ENCODE measurements at regions not wholly inside any gene's neighbourhood (a gene's known extent, or its start where the extent isn't known, plus 50 kb on each side); places are given as distances from the start of the nearest gene placed in this dataset.
"Not testable (repeated sequence)": the region's sequence is repeated elsewhere in the genome, so short reads cannot be mapped to it uniquely, and the experiment has no call there.

GRCh38 chr12:9364224-9365176 is 156.3 kb upstream of the PZP start:
- TF ChIP-seq POLR2A (IDR thresholded peaks at IDR 0.05; ENCODE audit: low read length), result no peak
- TF ChIP-seq GATA1 (IDR thresholded peaks at IDR 0.05; ENCODE audit: low read depth, low read length), result no peak
- DNase-seq, result no peak

GRCh38 chr12:9363145-9363544 is 154.9 kb upstream of the PZP start:
- TF ChIP-seq POLR2A (IDR thresholded peaks at IDR 0.05; ENCODE audit: low read length), result no peak
- TF ChIP-seq GATA1 (IDR thresholded peaks at IDR 0.05; ENCODE audit: low read depth, low read length), result no peak
- DNase-seq, result no peak

- DNase-seq, result no peak
Measured at GRCh38 chr12:9361879-9362326, 153.7 kb upstream of the PZP start.

GRCh38 chr12:9354009-9354754 is 146.0 kb upstream of the PZP start:
- not testable (repeated sequence) for DNase-seq

More at GRCh38 chr12:9361879-9362326, 153.7 kb upstream of the PZP start:
- TF ChIP-seq GATA1 (IDR thresholded peaks at IDR 0.05; ENCODE audit: low read depth, low read length), result no peak
- no peak for TF ChIP-seq POLR2A (IDR thresholded peaks at IDR 0.05; ENCODE audit: low read length)

GRCh38 chr12:9351136-9351535 is 142.9 kb upstream of the PZP start:
- TF ChIP-seq GATA1 (IDR thresholded peaks at IDR 0.05; ENCODE audit: low read depth, low read length), result no peak
- no peak for TF ChIP-seq POLR2A (IDR thresholded peaks at IDR 0.05; ENCODE audit: low read length)
- no peak for DNase-seq

- DNase-seq, result no peak
- no peak for TF ChIP-seq POLR2A (IDR thresholded peaks at IDR 0.05; ENCODE audit: low read length)
- TF ChIP-seq GATA1 (IDR thresholded peaks at IDR 0.05; ENCODE audit: low read depth, low read length), result no peak
Measured at GRCh38 chr12:9349888-9350885, 142.0 kb upstream of the PZP start.

- TF ChIP-seq POLR2A (IDR thresholded peaks at IDR 0.05; ENCODE audit: low read length) (no peak), GATA1 (IDR thresholded peaks at IDR 0.05; ENCODE audit: low read depth, low read length) (no peak)
- DNase-seq, result no peak
Measured at GRCh38 chr12:9348906-9349518, 140.8 kb upstream of the PZP start.

GRCh38 chr12:9347328-9348127 is 139.3 kb upstream of the PZP start:
- TF ChIP-seq GATA1 (IDR thresholded peaks at IDR 0.05; ENCODE audit: low read depth, low read length), result no peak
- no peak for TF ChIP-seq POLR2A (IDR thresholded peaks at IDR 0.05; ENCODE audit: low read length)
- peak in 1 of 2 experiments; percentile 13 for DNase-seq

GRCh38 chr12:9346866-9347327 is 138.7 kb upstream of the PZP start:
- TF ChIP-seq GATA1 (IDR thresholded peaks at IDR 0.05; ENCODE audit: low read depth, low read length) (no peak), POLR2A (IDR thresholded peaks at IDR 0.05; ENCODE audit: low read length) (no peak)
- no peak for DNase-seq

GRCh38 chr12:9345171-9345570 is 137.0 kb upstream of the PZP start:
- TF ChIP-seq GATA1 (IDR thresholded peaks at IDR 0.05; ENCODE audit: low read depth, low read length) (no peak), POLR2A (IDR thresholded peaks at IDR 0.05; ENCODE audit: low read length) (no peak)
- no peak for DNase-seq

- TF ChIP-seq POLR2A (IDR thresholded peaks at IDR 0.05; ENCODE audit: low read length) (no peak), GATA1 (IDR thresholded peaks at IDR 0.05; ENCODE audit: low read depth, low read length) (no peak)
- DNase-seq, result no peak
Measured at GRCh38 chr12:9344541-9344940, 136.3 kb upstream of the PZP start.

GRCh38 chr12:9343731-9344130 is 135.5 kb upstream of the PZP start:
- DNase-seq, result no peak

More at GRCh38 chr12:9343731-9344130, 135.5 kb upstream of the PZP start:
- no peak for TF ChIP-seq GATA1 (IDR thresholded peaks at IDR 0.05; ENCODE audit: low read depth, low read length)

Data from erythroblast (primary cell).